ENCODE measurements at regions not wholly inside any gene's neighbourhood (a gene's known extent, or its start where the extent isn't known, plus 50 kb on each side); places are given as distances from the start of the nearest gene placed in this dataset.

GRCh38 chr18:67597759-67598158 lies 81.2 kb upstream of the DSEL start:
- TF ChIP-seq CTCF (IDR thresholded peaks at IDR 0.05; ENCODE audit: low read depth, low read length): no peak
- no peak for TF ChIP-seq EZH2phosphoT487 (IDR thresholded peaks at IDR 0.05; ENCODE audit: low read depth)

Data from OCI-LY3 (cell line).